ENCODE measurements at regions not wholly inside any gene's neighbourhood (a gene's known extent, or its start where the extent isn't known, plus 50 kb on each side); places are given as distances from the start of the nearest gene placed in this dataset.

- TF ChIP-seq GATA2 (IDR thresholded peaks at IDR 0.05; ENCODE audit: low read depth, low read length) (no peak), GATA3 (IDR thresholded peaks at IDR 0.05; ENCODE audit: low read depth, low read length) (no peak)
Measured at GRCh38 chr15:47504624-47505256, 212.6 kb upstream of the SEMA6D start.
